ENCODE measurements at regions not wholly inside any gene's neighbourhood (a gene's known extent, or its start where the extent isn't known, plus 50 kb on each side); places are given as distances from the start of the nearest gene placed in this dataset.
A peak's percentile ranks its signal among the peaks of the same experiment; 100 is the strongest.

DNA sequence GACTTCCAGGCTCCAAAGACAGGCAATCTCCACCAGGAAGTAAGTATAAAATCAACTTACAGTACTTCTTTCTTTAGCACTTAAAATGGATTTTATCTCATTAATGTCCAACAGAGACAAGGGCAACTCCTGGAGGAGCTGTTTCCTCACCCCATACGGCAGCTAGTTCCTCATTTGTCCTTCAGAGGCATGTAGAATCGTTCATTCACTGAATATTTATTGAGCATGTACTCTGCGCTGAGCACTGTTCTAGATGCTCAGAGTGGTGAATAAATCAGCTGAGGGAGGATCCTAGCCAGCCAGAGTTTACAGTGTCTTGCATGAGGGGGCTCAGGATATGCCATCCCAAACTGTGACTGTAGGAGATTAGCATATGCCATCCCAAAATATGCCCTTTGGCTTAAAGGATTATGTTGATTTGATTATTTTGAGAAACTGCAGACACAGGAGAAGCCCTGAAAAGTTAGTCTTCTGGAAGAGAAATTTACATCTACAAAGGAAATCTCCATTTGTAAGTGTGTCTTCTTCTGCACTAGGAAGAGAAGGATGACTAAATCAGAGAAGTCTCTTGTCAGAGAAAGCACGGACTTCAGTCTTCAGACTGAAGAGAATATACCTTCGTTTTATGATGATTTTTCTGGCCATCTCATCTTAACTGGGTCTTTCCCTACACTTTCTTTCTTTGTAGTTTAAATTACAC is 66.9 kb downstream of the BAMBI start:
- no peaks in the 10 kb centered on the region for H3K27me3 ChIP-seq (ENCODE audit: control insufficient read depth, insufficient read depth, low read length)
- no peaks in the 10 kb centered on the region for H3K9me3 ChIP-seq (ENCODE audit: control insufficient read depth, insufficient read depth, low read depth, low read length)
- no peak overlapping the region for H3K27ac ChIP-seq (ENCODE audit: insufficient read depth, low read length)
- H4K20me1 ChIP-seq (ENCODE audit: control insufficient read depth, extremely low read depth, insufficient read depth, low read length), result no peaks in the 10 kb centered on the region
- no peak overlapping the region for H2AFZ ChIP-seq (ENCODE audit: low read length)
- H3K4me2 ChIP-seq (ENCODE audit: extremely low read depth, insufficient read depth, low read length), result no peak overlapping the region
- no peak overlapping the region for H3K4me3 ChIP-seq (replicated peaks in 1 of 4; ENCODE audit: control extremely low read depth in 1 of 4, insufficient read depth in 1 of 4, low read depth in 3 of 4, low read length in 4 of 4)
- H3K36me3 ChIP-seq (ENCODE audit: control insufficient read depth, insufficient read depth, low read length), result no peaks in the 10 kb centered on the region
- DNase-seq (ENCODE audit: low read depth in 2 of 2), result no peak
- H3K79me2 ChIP-seq (ENCODE audit: control insufficient read depth, insufficient read depth, low read length), result no peaks in the 10 kb centered on the region
- no peak overlapping the region for H3K9ac ChIP-seq (ENCODE audit: insufficient read depth, low read length)
- TF ChIP-seq EZH2 (IDR thresholded peaks at IDR 0.05; ENCODE audit: low read length, missing control alignments), result no peak
- no peak for TF ChIP-seq CTCF (conservative IDR thresholded peaks at IDR 0.05 in 1 of 2, IDR thresholded peaks at IDR 0.05 in 1 of 2; ENCODE audit: low read depth in 1 of 2, low read length in 2 of 2)
- no peaks in the 10 kb centered on the region for H3K4me1 ChIP-seq (ENCODE audit: control insufficient read depth, extremely low read depth, insufficient read depth, low read length)

GRCh38 chr10:28754930-28755718 is 77.8 kb downstream of the BAMBI start:
- Histone ChIP-seq H3K27ac (ENCODE audit: insufficient read depth, low read length) (no peak overlapping the region), H3K9me3 (ENCODE audit: control insufficient read depth, insufficient read depth, low read depth, low read length) (no peaks in the 10 kb centered on the region), H3K4me2 (ENCODE audit: extremely low read depth, insufficient read depth, low read length) (no peak overlapping the region), H3K79me2 (ENCODE audit: control insufficient read depth, insufficient read depth, low read length) (no peaks in the 10 kb centered on the region), H3K4me3 (replicated peaks in 1 of 4; ENCODE audit: control extremely low read depth in 1 of 4, insufficient read depth in 1 of 4, low read depth in 3 of 4, low read length in 4 of 4) (no peak overlapping the region), H3K27me3 (ENCODE audit: control insufficient read depth, insufficient read depth, low read length) (no peaks in the 10 kb centered on the region), H3K36me3 (ENCODE audit: control insufficient read depth, insufficient read depth, low read length) (no peaks in the 10 kb centered on the region), H2AFZ (ENCODE audit: low read length) (no peak overlapping the region), H3K9ac (ENCODE audit: insufficient read depth, low read length) (no peak overlapping the region), H4K20me1 (ENCODE audit: control insufficient read depth, extremely low read depth, insufficient read depth, low read length) (no peaks in the 10 kb centered on the region), H3K4me1 (ENCODE audit: control insufficient read depth, extremely low read depth, insufficient read depth, low read length) (no peaks in the 10 kb centered on the region)
- no peak for TF ChIP-seq CTCF (conservative IDR thresholded peaks at IDR 0.05 in 1 of 2, IDR thresholded peaks at IDR 0.05 in 1 of 2; ENCODE audit: low read depth in 1 of 2, low read length in 2 of 2)
- TF ChIP-seq EZH2 (IDR thresholded peaks at IDR 0.05; ENCODE audit: low read length, missing control alignments), result no peak
- DNase-seq (ENCODE audit: low read depth in 2 of 2), result peak in 1 of 2 donors; percentile 9

DNA sequence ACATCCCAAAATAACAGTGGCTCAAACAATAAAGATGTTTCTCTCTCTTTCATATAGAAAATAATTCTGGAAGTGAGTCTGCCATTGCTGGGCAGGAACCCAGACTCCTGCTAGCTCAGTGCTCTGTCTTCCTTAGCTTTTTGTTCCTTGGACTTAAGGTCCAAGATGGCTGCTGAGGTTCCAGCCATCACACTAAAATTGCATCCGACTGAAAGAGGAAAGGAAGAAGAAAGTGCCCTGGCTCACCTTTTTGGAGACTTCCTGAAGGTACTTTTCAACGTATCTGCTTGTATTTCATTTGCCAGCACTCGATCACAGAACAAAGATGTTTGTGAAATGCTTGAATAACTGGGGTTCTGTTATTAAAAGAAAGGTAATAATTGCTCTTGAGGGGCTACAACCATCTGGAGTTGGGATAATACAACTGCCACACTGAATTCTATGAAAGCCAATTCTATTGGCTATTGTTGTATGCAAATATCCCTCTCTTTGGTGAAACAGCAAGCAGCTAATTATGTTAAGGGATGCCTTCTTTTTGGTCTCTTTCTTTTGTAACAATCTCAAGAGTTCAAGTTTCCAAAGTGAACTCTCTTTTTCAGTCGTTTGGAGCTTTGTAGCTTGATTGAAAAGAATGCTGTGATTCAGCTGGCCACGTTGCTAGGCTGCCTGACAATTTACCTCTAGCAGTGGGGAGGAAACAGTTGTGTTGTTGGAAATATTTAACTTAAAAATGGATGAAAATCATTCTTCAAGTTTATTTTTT is 83.9 kb downstream of the BAMBI start:
- TF ChIP-seq EZH2 (IDR thresholded peaks at IDR 0.05; ENCODE audit: low read length, missing control alignments), result no peak
- no peak for TF ChIP-seq CTCF (conservative IDR thresholded peaks at IDR 0.05 in 1 of 2, IDR thresholded peaks at IDR 0.05 in 1 of 2; ENCODE audit: low read depth in 1 of 2, low read length in 2 of 2)
- Histone ChIP-seq H3K27me3 (ENCODE audit: control insufficient read depth, insufficient read depth, low read length) (peaks cover 5% of the 10 kb centered on the region), H3K4me2 (ENCODE audit: extremely low read depth, insufficient read depth, low read length) (no peak overlapping the region), H3K27ac (ENCODE audit: insufficient read depth, low read length) (no peak overlapping the region), H3K79me2 (ENCODE audit: control insufficient read depth, insufficient read depth, low read length) (no peaks in the 10 kb centered on the region), H4K20me1 (ENCODE audit: control insufficient read depth, extremely low read depth, insufficient read depth, low read length) (no peaks in the 10 kb centered on the region), H2AFZ (ENCODE audit: low read length) (no peak overlapping the region), H3K4me3 (replicated peaks in 1 of 4; ENCODE audit: control extremely low read depth in 1 of 4, insufficient read depth in 1 of 4, low read depth in 3 of 4, low read length in 4 of 4) (no peak overlapping the region), H3K36me3 (ENCODE audit: control insufficient read depth, insufficient read depth, low read length) (no peaks in the 10 kb centered on the region), H3K9me3 (ENCODE audit: control insufficient read depth, insufficient read depth, low read depth, low read length) (no peaks in the 10 kb centered on the region), H3K9ac (ENCODE audit: insufficient read depth, low read length) (no peak overlapping the region), H3K4me1 (ENCODE audit: control insufficient read depth, extremely low read depth, insufficient read depth, low read length) (no peaks in the 10 kb centered on the region)
- DNase-seq (ENCODE audit: low read depth in 2 of 2), result peak in 1 of 2 donors; percentile 38

Measured in fibroblast of lung (primary cell).